Small intestine (tissue), 7 donors: ENCODE measurements at regions not wholly inside any gene's neighbourhood (a gene's known extent, or its start where the extent isn't known, plus 50 kb on each side); places are given as distances from the start of the nearest gene placed in this dataset.

Experiments used
- DNase-seq, 2 donors: peaks; one replicate each; pipeline versions ENCODE4 v3.0.0 to v3.0.0-alpha.2; 2013
- FAIRE-seq: peaks from 2 replicates; lab custom pipeline; 2012; peaks lifted over from hg19 to GRCh38; lab: Jason Lieb, UNC
- H3K27ac ChIP-seq, 3 donors: one replicate each; pipeline ENCODE4 v1.5.1; 2013; ENCODE audit warnings: low read length in 2 of 3, mild to moderate bottlenecking in 2 of 3, control low read depth in 1 of 3, inconsistent platforms in 1 of 3, low read depth in 1 of 3, moderate library complexity in 1 of 3
- H3K27me3 ChIP-seq, 3 donors: one replicate each; pipeline ENCODE4 v1.6.1; 2013; ENCODE audit warnings: low read length in 3 of 3, inconsistent platforms in 1 of 3; ENCODE audit not compliant: control insufficient read depth in 3 of 3, insufficient read depth in 3 of 3
- H3K36me3 ChIP-seq, 3 donors: one replicate each; pipeline ENCODE4 v1.6.1; 2013; ENCODE audit warnings: low read length in 3 of 3, inconsistent platforms in 1 of 3, low read depth in 1 of 3, mild to moderate bottlenecking in 1 of 3, moderate library complexity in 1 of 3; ENCODE audit not compliant: control insufficient read depth in 3 of 3, insufficient read depth in 2 of 3
- H3K4me1 ChIP-seq, 3 donors: one replicate each; pipeline ENCODE4 v1.6.1; 2013; ENCODE audit warnings: low read length in 2 of 3, inconsistent platforms in 1 of 3, low read depth in 1 of 3, mild to moderate bottlenecking in 1 of 3, moderate library complexity in 1 of 3; ENCODE audit not compliant: control insufficient read depth in 3 of 3, insufficient read depth in 2 of 3
- H3K4me3 ChIP-seq, 3 donors: one replicate each; pipeline ENCODE4 v1.5.1; 2013; ENCODE audit warnings: low read length in 3 of 3, control low read depth in 1 of 3, inconsistent platforms in 1 of 3, low read depth in 1 of 3, mild to moderate bottlenecking in 1 of 3, moderate library complexity in 1 of 3
- H3K9me3 ChIP-seq, 2 donors: one replicate each; pipeline ENCODE4 v1.6.1; 2013; ENCODE audit warnings: low read depth in 1 of 2, low read length in 1 of 2; ENCODE audit not compliant: control insufficient read depth in 2 of 2, insufficient read depth in 1 of 2
- WGBS, 3 donors: extraction: QIAGEN DNeasy Blood & Tissue Kit; methylation state at CpG; one replicate each; pipeline ENCODE4 v1.1.7; 2013; 5-methylcytosine and 5-hydroxymethylcytosine counted together
- donor health status: healthy with polysubstance abuse.
- donor health status: control.
- donor health status: control.
- donor health status: Bipolar disorder and iron deficiency.
- donor health status: healthy.

DNA sequence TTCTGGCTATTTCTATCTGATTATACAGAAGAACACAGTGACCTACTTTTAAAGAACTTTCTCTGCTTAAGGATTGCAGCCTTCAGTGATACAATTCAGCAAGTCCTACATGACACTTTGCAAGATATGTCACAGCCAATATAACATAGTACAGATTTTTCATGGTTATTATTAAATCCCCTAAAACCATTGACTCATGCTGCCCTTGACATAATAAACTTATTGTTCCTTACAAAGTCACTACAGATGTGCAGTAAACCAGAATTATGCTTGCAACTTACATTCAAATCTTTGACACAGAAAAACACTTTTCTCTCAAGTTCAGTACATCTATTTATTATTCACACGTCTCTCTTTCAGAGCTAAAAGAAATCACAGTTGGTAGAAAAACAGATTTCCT lies 1136.3 kb upstream of the ACO1 start:
- WGBS, 3 donors = 70 to 85% (median 70%) methylated on average over 1 of the region's 1 CpG
- DNase-seq = no peak
- Histone ChIP-seq H3K27me3 (no peaks in the 10 kb centered on the region), H3K9me3 (no peaks in the 10 kb centered on the region), H3K4me3 (no peak overlapping the region), H3K36me3 (no peaks in the 10 kb centered on the region), H3K4me1 (no peaks in the 10 kb centered on the region), H3K27ac (no peak overlapping the region)
- no peak for FAIRE-seq

DNA sequence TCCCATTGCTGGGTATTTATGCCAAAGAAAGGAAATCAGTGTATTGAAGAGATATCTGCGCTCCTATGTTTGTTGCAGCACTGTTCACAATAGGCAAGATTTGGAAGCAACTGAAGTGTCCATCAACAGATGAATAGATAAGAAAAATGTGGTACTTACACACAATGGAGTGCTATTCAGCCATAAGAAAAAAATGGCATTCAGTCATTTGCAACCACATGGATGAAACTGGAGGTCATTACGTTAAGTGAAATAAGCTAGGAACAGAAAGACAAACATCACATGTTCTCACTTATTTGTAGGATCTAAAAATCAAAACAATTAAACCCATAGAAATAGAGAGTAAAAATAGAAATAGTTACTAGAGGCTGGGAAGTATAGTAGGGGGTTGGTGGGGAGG lies 1133.1 kb upstream of the ACO1 start:
- no peak overlapping the region for H3K4me3 ChIP-seq
- FAIRE-seq (no peak), DNase-seq (no peak)
- 88 to 90% (median 88%) methylated on average over 2 of the region's 2 CpGs for WGBS, 3 donors
- peaks cover 0 to 15% of the 10 kb centered on the region in 2 donors for H3K9me3 ChIP-seq
- H3K4me1 ChIP-seq = no peaks in the 10 kb centered on the region
- H3K36me3 ChIP-seq = no peaks in the 10 kb centered on the region
- H3K27ac ChIP-seq = no peak overlapping the region
- no peaks in the 10 kb centered on the region for H3K27me3 ChIP-seq

DNA sequence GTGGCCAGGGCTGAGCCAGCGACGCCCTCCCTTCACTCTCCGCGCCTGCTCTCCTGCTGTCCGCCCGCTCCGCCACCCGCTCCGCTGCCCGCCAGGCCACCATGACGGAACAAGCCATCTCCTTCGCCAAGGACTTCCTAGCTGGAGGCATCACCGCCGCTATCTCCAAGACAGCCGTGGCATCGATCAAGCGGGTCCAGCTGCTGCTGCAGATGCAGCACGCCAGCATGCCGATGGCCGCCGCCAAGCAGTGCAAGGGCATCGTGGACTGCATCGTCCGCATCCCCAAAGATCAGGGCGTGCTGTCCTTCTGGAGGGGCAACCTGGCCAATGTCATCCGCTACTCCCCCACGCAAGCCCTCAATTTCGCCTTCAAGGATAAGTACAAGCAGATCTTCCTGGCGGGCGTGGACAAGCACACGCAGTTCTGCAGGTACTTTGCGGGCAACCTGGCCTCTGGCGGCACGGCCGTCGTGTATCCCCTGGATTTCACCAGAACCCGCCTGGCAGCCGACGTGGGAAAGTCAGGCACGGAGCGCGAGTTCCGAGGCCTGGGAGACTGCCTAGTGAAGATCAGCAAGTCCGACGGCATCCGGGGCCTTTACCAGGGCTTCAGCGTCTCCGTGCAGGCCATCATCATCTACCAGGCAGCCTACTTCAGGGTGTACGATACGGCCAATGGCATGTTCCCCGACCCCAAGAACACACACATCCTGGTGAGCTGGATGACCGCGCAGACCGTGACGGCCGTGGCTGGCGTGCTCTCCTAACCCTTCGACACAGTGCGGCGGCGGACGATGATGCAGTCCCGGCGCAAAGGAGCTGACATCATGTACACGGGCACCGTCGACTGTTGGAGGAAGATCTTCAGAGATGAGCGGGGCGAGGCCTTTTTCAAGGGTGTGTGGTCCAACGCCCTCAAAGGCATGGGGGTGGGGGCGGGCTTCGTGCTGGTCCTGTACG lies 1130.4 kb upstream of the ACO1 start:
- FAIRE-seq = no peak
- 97% methylated on average over 72 to 73 of the region's 73 CpGs for WGBS, 3 donors
- Histone ChIP-seq H3K9me3 (peaks cover 0 to 15% of the 10 kb centered on the region in 2 donors), H3K4me3 (no peak overlapping the region), H3K27me3 (no peaks in the 10 kb centered on the region), H3K27ac (no peak overlapping the region), H3K36me3 (no peaks in the 10 kb centered on the region), H3K4me1 (no peaks in the 10 kb centered on the region)
- no peak for DNase-seq

DNA sequence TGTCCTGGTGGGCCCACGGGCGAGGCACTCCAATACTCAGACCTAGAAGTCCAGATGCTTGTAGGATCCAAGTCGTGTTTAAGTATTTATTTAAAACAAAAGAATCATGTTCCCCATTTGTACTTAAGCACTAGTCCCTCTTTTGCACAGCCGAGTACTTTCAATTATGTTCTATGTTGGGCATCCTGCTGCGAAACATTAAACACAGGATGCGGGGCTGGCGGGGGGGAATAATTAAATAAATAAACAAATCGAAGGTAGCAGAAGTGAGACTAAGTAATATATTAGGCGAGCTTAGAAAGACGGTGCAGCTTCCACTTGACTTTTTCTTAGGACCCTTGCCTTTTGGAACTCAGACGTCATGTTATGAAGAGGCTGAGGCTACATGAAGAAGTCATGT lies 1129.2 kb upstream of the ACO1 start:
- Histone ChIP-seq H3K36me3 (no peaks in the 10 kb centered on the region), H3K27ac (no peak overlapping the region), H3K4me1 (no peaks in the 10 kb centered on the region), H3K9me3 (peaks cover 0 to 15% of the 10 kb centered on the region in 2 donors), H3K4me3 (no peak overlapping the region), H3K27me3 (no peaks in the 10 kb centered on the region)
- DNase-seq (no peak), FAIRE-seq (no peak)
- WGBS, 3 donors = 70 to 90% (median 85%) methylated on average over 11 of the region's 11 CpGs

DNA sequence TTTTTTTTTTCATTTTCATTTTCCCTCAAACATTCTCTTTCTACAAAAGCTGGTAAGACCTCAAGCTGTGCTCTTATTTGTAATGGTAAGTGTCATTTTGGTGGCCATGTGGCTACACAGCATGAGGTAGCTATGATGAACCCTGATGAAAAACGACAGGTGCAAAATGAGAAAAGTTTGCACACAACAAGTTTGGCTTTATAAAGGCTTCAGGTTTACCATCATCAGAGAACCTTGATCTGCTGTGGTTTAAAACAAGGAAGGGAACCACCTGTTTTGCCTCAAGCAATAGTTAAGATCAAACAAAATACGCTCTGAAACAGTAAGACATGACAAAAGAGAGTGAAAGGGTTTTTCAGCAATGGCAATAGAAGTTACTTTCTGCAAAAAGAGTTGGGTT lies 1124.6 kb upstream of the ACO1 start:
- Histone ChIP-seq H3K36me3 (no peaks in the 10 kb centered on the region), H3K27ac (no peak overlapping the region), H3K4me1 (no peaks in the 10 kb centered on the region), H3K9me3 (peaks cover 0 to under 1% of the 10 kb centered on the region in 2 donors), H3K4me3 (no peak overlapping the region), H3K27me3 (no peaks in the 10 kb centered on the region)
- WGBS, 3 donors = 46 to 52% (median 50%) methylated on average over 2 of the region's 2 CpGs
- FAIRE-seq (no peak), DNase-seq (peak in 1 of 2 donors; percentile 5)

DNA sequence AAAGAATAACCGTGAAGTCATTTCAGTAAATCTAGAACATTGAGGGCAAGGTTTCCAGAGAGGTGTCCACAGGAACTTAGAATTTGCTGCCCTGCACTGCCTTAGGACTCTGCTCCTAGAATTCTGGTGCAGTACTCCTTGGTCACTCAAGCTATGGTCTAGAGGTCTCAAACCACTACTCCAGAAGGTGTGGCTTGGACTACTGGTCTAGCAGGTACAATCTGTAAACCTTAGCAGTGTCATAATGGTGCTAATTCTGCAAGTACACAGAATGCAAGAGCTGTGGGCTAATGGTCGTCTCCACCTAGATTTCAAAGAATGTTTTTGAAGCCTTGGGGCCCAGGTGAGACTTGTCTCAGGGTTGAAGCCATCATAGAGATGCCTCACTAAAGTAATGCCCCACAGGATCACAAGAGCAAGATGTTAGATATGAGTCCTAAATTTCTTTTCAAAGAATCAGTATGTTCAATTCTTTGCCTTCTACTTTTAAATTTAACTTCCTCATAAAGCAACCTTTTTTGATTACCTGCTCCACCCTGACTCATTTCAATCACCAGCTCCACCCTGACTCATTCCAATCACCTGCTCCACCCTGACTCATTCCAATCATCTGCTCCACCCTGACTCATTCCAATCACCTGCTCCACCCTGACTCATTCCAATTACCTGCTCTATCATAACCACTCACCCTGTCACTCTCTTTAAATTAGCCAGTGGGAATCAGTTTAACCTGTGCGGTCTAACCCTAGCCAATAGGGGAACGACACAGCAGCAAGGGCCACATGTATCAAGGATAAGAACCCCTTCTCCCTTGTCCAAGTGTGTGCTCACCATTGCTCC lies 1111.8 kb upstream of the ACO1 start:
- Histone ChIP-seq H3K4me3 (no peak overlapping the region), H3K27ac (no peak overlapping the region), H3K9me3 (no peaks in the 10 kb centered on the region), H3K36me3 (no peaks in the 10 kb centered on the region), H3K27me3 (no peaks in the 10 kb centered on the region), H3K4me1 (no peaks in the 10 kb centered on the region)
- 63 to 79% (median 73%) methylated on average over 4 of the region's 4 CpGs for WGBS, 3 donors
- no peak for FAIRE-seq
- peak in 1 of 2 donors; percentile 25 for DNase-seq

DNA sequence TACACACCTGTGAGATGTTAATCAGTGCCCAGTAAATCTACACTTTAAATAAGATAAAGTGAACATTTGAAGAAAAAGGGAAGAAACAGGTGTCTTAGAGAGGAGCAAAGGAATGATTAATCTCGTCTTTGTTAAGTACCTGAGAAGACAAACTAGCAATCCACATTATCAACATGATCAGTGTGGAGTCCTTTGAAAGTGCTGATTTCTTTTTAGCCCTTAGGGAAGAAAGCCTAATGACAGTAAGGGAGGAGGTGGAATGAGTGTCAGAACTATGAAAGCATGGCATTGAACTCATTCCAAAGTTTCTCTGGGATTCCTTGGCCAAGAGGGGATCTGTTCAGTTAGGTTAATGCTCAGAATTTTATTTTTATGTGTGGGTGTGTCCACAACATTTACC lies 1109.0 kb upstream of the ACO1 start:
- Histone ChIP-seq H3K36me3 (no peaks in the 10 kb centered on the region), H3K4me3 (no peak overlapping the region), H3K27ac (no peak overlapping the region), H3K4me1 (no peaks in the 10 kb centered on the region), H3K27me3 (no peaks in the 10 kb centered on the region), H3K9me3 (no peaks in the 10 kb centered on the region)
- no peak for DNase-seq
- FAIRE-seq = no peak
- 12 to 43% (median 12%) methylated on average over 1 of the region's 1 CpG for WGBS, 3 donors

DNA sequence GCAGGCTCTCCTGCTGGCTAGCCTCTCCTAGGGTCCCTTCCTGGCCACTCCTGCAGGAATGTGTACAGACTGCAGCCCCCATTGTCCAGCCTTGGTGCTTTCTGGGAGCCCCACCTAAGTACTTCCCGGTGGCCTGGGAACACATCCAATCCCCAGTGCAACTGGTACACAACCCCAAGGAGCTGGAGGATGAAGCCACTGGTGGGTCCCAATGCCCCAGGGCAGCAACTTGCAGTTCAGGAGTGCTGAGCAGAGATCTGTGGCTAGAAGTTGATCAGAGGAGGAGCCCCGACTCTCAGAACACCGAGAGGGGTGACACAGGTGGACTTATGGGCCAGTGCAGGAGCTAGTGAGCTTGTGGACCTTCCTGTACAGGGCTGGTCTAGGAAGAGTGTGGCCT lies 1093.7 kb upstream of the ACO1 start:
- H3K4me3 ChIP-seq = no peak overlapping the region
- no peaks in the 10 kb centered on the region for H3K4me1 ChIP-seq
- no peaks in the 10 kb centered on the region for H3K27me3 ChIP-seq
- no peaks in the 10 kb centered on the region for H3K36me3 ChIP-seq
- H3K9me3 ChIP-seq = peaks cover 0 to 3% of the 10 kb centered on the region in 2 donors
- 74 to 80% (median 78%) methylated on average over 3 of the region's 3 CpGs for WGBS, 3 donors
- FAIRE-seq (no peak), DNase-seq (no peak)
- no peak overlapping the region for H3K27ac ChIP-seq
